Stimulated activated naive CD8-positive, alpha-beta T cell treated with anti-CD3 and anti-CD28 coated beads, Interleukin-15, Interleukin-2, amounts not matched to agents 100 ng/mL and 50 ng/mL, for 24 hours (primary cell): ENCODE measurements at regions not wholly inside any gene's neighbourhood (a gene's known extent, or its start where the extent isn't known, plus 50 kb on each side); places are given as distances from the start of the nearest gene placed in this dataset.

Experiments used
- H3K27ac Mint-ChIP-seq: one replicate; pipeline ENCODE4 v1.8.0; 2021; ENCODE audit warnings: mild to moderate bottlenecking, mixed read lengths
- H3K27me3 Mint-ChIP-seq: one replicate; pipeline ENCODE4 v1.8.0; 2021; ENCODE audit warnings: mixed read lengths
- H3K36me3 Mint-ChIP-seq: one replicate; pipeline ENCODE4 v1.8.0; 2021; ENCODE audit warnings: low read depth, mixed read lengths
- H3K4me1 Mint-ChIP-seq: one replicate; pipeline ENCODE4 v1.8.0; 2021; ENCODE audit warnings: low read depth, mixed read lengths
- H3K4me3 Mint-ChIP-seq: one replicate; pipeline ENCODE4 v1.8.0; 2021; ENCODE audit warnings: mild to moderate bottlenecking, mixed read lengths
- H3K9me3 Mint-ChIP-seq: one replicate; pipeline ENCODE4 v1.8.0; 2021; ENCODE audit warnings: mixed read lengths

DNA sequence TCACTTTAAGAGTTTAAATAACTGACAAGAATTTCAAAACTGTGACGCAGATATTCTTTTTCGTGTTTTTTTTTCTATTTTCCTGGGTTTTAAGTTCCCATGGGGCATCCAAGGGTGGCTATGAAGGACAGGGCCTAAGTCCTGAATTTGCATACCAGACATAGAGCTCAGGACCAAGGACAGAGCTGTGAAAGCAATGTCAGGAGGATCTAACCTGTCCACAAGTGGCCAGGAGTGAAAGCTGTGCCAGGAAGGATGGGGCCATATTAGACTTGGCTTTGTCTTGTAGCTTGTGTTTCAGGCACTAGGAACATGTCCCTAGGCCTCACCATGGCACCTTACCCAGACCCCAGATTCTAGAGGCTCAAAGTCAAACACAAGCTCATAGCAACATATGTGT lies 289.4 kb upstream of the MIR17HG start:
- Mint-ChIP-seq H3K36me3 (no peaks in the 10 kb centered on the region), H3K27me3 (no peaks in the 10 kb centered on the region), H3K27ac (no peak overlapping the region), H3K4me3 (no peak overlapping the region), H3K9me3 (no peaks in the 10 kb centered on the region), H3K4me1 (no peaks in the 10 kb centered on the region)

DNA sequence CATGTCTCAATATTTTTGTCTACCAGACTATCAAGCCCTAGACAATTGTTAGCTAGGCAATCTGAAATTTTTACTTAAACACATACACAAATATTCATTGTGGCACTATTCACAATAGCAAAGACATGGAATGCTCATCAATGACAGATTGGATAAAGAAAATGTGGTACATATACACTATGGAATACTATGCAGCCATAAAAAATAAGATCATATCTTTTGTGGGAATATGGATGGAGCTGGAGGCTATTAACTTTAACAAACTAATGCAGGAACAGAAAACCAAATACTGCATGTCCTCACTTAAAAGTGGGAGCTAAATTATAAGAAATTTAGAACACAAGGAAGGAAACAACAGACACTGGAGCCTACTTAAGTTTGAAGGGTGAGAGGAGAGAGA lies 288.6 kb upstream of the MIR17HG start:
- no peaks in the 10 kb centered on the region for H3K36me3 Mint-ChIP-seq
- H3K9me3 Mint-ChIP-seq, result no peaks in the 10 kb centered on the region
- H3K4me1 Mint-ChIP-seq, result no peaks in the 10 kb centered on the region
- no peak overlapping the region for H3K27ac Mint-ChIP-seq
- H3K4me3 Mint-ChIP-seq, result no peak overlapping the region
- no peaks in the 10 kb centered on the region for H3K27me3 Mint-ChIP-seq

DNA sequence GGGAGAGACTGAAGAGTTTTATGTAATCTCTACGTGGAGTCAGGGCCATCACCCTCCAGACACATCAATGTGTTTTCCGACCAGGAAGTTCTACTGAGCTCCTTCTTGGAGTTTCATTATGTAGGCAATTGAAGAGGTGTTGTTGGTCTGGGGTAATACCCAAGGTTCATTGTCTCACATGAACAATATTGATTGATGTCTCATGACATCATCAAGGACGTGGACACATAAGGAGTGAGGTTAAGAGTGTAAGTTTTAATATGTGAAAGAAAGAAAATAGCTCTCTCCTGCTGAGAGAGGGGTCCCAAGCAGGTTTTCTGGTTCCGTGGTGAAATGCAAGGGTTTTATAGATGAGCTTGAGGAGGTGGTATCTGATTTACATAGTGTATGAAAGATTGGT lies 280.7 kb upstream of the MIR17HG start:
- H3K4me1 Mint-ChIP-seq, result no peaks in the 10 kb centered on the region
- H3K27ac Mint-ChIP-seq, result no peak overlapping the region
- no peak overlapping the region for H3K4me3 Mint-ChIP-seq

DNA sequence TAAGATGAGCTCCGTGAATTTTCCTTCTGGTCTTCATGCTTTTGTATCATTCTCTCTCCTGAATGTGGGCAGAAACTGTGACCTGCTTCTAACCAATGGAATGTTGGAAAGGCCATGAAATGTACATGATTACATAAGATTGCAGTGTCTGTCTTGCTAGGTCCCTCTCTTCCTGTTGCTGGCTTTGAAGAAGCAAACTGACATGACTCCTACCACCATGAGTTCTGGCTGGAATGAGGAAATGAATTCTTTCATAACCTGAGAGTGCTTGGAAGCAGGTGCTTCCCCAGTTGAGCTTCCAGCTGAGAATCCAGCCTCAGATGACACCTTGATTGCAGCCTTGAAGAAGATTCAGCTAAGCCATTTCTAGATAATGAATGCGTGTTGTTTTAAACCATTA lies 275.0 kb upstream of the MIR17HG start:
- Mint-ChIP-seq H3K36me3 (no peaks in the 10 kb centered on the region), H3K4me1 (no peaks in the 10 kb centered on the region), H3K27ac (no peak overlapping the region)

More for the DNA sequence above, 280.7 kb upstream of the MIR17HG start:
- no peaks in the 10 kb centered on the region for H3K36me3 Mint-ChIP-seq
- peaks cover 3% of the 10 kb centered on the region for H3K9me3 Mint-ChIP-seq
- H3K27me3 Mint-ChIP-seq, result no peaks in the 10 kb centered on the region

DNA sequence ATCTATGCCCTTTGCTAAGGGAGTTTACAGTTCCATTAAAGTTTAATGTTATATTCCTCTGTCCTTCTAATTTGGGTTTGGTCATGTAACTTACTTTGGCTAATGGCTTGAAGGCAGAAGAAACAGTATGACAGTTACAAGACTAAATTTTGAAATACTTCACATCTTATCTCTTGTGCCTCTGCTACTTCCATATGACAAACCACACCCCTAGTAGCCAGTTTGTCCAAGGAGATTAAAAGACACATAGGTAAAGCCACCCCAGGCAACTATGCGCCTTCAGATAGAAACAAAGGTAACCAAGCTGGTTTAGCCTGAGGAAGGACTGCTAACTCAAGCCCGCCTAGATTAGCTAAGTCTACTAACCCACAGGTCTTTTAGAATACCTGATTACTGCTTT lies 273.4 kb upstream of the MIR17HG start:
- Mint-ChIP-seq H3K36me3 (no peaks in the 10 kb centered on the region), H3K27ac (no peak overlapping the region), H3K27me3 (no peaks in the 10 kb centered on the region), H3K4me3 (no peak overlapping the region), H3K9me3 (peaks cover 3% of the 10 kb centered on the region), H3K4me1 (no peaks in the 10 kb centered on the region)

More for the DNA sequence above, 275.0 kb upstream of the MIR17HG start:
- no peaks in the 10 kb centered on the region for H3K27me3 Mint-ChIP-seq
- no peak overlapping the region for H3K4me3 Mint-ChIP-seq
- peaks cover 3% of the 10 kb centered on the region for H3K9me3 Mint-ChIP-seq

DNA sequence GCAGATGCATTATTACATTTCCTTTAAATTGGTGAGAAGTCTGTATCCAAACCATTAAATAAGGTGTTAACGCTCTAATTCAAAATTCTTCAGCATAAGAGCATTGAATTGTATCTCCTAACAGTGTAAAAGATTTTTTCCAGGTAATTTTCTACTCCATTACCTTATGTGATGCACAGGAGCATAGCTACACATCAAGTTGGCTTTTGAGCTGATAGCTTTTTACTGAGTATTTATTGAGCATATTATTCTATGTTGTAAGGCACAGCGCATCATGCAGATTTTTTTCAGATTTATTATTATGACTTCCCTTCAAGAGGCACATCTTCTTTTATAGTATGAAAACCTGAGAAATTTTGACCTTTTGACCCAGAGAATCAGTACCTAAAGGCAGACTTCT lies 270.7 kb upstream of the MIR17HG start:
- no peak overlapping the region for H3K27ac Mint-ChIP-seq
- no peaks in the 10 kb centered on the region for H3K27me3 Mint-ChIP-seq
- H3K4me1 Mint-ChIP-seq, result no peaks in the 10 kb centered on the region
- no peaks in the 10 kb centered on the region for H3K9me3 Mint-ChIP-seq
- no peaks in the 10 kb centered on the region for H3K36me3 Mint-ChIP-seq
- no peak overlapping the region for H3K4me3 Mint-ChIP-seq

DNA sequence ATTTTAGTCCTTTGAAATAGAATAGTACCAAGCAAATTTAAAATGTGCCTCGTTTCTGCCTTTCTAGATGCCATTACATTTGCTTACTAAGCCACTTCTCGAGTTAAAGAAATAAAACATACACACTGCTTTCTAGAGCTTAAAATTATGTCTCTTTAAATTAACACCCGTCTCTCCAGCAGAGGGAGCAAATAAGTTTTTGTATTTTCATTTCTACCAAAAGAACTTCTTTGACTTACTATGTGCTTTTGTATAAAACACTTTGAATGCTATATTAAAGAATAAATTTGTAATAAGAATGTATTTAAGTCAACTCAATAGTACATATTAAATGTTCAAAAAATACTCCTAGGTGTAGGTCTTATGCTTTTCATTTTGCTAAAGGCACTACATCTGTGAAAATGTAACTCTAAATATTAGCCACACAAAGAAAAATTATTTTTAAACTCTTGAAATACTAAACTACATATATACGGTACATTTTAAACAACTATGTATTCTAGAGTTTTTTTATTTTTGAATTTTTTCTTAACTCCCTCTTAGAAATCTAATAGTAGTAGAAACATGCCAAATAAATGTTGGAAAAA lies 269.3 kb upstream of the MIR17HG start:
- no peaks in the 10 kb centered on the region for H3K4me1 Mint-ChIP-seq
- no peaks in the 10 kb centered on the region for H3K36me3 Mint-ChIP-seq
- no peaks in the 10 kb centered on the region for H3K27me3 Mint-ChIP-seq
- no peak overlapping the region for H3K4me3 Mint-ChIP-seq
- H3K27ac Mint-ChIP-seq, result no peak overlapping the region
- no peaks in the 10 kb centered on the region for H3K9me3 Mint-ChIP-seq

DNA sequence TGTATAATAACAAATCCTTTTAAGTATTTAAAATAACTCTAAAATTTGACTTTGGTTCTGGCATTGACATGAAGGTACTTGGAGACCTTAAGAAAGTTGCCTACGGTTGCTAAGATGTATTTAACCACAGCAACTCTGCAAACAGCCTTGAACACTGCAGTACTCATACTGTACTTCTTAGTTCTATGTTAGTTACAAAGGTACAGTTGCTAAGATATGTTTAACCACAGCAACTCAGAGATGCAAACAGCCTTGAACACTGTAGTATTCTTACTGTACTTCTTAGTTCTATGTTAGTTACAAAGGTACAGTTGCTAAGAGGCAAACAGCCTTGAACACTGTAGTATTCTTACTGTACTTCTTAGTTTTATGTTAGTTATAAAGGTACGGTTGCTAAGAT lies 268.3 kb upstream of the MIR17HG start:
- Mint-ChIP-seq H3K27ac (no peak overlapping the region), H3K36me3 (no peaks in the 10 kb centered on the region), H3K4me1 (no peaks in the 10 kb centered on the region), H3K9me3 (no peaks in the 10 kb centered on the region), H3K27me3 (no peaks in the 10 kb centered on the region), H3K4me3 (no peak overlapping the region)

DNA sequence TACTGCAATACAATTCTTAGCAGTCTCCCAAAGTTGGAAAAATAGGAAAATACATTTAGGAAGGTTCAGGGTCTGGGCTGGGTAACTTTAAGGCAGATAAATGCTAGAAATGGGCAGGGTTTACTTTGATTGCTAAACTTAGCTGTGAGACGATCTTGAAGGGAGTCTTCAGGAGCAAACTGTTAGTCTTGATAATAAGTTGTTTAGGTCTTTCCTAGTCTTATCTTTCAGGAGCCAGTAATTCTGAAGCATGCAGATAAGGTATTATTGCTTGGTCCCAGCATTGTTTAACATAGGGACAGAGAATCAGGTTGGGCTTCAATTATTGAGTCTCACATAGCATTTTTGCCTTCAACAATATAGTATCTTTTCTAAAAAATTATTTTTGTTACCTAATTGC lies 262.4 kb upstream of the MIR17HG start:
- Mint-ChIP-seq H3K36me3 (no peaks in the 10 kb centered on the region), H3K4me1 (no peaks in the 10 kb centered on the region)

DNA sequence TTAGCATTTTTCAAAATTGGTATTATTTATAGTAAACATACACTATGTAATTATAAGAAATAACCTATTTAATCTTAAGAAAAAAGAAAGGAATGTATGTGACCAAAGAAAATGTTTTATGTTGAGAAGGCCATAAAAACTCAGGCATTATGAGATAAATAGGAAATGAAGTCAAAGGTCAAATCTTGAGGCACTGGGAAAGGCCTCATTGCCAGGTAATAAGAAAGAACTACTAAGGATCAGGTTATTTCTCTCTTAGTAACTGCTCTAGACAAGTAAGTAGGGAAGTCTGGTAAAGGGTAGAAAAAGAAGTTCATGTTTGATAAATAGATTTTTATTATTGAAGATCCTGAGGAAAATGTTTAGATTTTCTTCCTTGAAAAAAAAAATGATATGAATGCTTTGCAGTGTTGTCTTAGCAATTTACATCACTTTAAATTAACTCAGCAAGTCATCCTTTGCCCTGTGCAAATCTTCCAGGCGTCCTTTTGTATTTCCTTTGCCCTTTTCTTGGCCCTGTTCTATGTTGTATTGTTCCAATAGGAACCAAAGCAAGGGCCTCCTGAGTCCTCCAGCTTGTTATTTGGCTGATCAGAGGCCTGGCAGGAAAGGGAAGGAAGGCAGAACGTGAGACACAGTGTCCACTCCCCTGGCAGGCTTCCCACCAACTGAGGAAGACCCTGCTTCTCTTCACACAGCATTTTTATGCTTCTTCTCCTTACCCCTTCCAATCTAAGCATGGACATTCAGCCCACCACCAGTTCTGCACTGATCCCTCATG lies 260.4 kb upstream of the MIR17HG start:
- Mint-ChIP-seq H3K9me3 (no peaks in the 10 kb centered on the region), H3K4me3 (no peak overlapping the region), H3K27me3 (no peaks in the 10 kb centered on the region)

More for the DNA sequence above, 262.4 kb upstream of the MIR17HG start:
- Mint-ChIP-seq H3K27me3 (no peaks in the 10 kb centered on the region), H3K27ac (no peak overlapping the region), H3K9me3 (no peaks in the 10 kb centered on the region), H3K4me3 (no peak overlapping the region)

DNA sequence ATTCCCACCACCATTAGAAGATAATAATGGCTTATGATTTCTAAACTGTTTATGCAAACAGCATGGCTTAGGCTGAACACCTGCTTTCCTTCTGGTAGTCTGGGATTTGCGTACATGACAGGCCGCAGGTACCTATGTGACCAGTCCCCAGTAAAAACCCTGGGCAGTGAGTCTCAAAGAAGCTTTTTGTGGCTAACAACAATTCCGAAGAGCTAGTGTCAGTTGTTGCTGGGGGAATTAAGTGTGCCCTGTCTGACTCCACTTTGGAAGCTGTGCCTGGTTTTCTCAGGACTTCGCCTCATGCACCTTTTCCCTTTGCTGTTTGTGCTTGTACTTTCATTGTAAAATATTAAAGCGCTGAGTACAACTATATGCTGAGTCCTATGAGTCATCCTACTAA lies 250.2 kb upstream of the MIR17HG start:
- Mint-ChIP-seq H3K4me1 (no peaks in the 10 kb centered on the region), H3K4me3 (no peak overlapping the region), H3K9me3 (no peaks in the 10 kb centered on the region), H3K27ac (no peak overlapping the region), H3K27me3 (no peaks in the 10 kb centered on the region), H3K36me3 (no peaks in the 10 kb centered on the region)

More for the DNA sequence above, 260.4 kb upstream of the MIR17HG start:
- no peaks in the 10 kb centered on the region for H3K4me1 Mint-ChIP-seq
- H3K36me3 Mint-ChIP-seq, result no peaks in the 10 kb centered on the region
- H3K27ac Mint-ChIP-seq, result no peak overlapping the region

DNA sequence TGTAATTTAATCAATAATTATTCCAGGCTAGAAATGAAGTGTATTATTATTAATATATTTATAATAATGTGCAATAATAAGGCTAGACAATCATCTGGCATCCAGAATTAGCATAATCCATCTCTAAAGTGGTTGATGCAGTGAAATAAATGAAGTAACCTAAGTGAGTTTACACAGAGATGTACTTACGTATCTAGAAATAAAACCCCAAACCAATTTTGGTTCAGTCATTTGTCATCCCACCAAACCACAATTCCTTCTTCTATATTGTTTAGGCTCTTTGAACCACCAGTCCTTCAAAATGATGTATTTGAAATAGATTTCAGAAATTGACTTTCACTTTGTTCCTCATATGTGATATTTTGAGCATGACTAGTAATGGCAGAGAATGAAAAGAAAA lies 247.6 kb upstream of the MIR17HG start:
- peaks cover 5% of the 10 kb centered on the region for H3K9me3 Mint-ChIP-seq

DNA sequence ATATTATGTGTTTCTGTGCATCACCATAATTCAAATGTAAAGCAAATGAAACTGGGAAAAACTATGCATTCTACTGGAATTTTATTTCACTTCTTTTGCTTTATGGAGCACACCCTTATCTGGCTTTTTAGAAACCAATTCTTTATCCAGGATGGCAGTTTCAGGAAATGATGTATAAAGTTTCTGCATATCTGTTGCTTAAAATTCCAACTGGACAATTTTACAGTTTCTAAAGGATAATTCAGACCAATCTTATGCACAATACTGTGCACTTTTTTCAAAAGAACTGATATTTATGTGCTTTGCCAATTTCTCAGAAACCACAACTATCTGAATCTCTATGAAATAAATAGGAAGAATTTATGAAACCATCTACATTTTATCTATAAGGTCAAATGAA lies 246.5 kb upstream of the MIR17HG start:
- no peaks in the 10 kb centered on the region for H3K27me3 Mint-ChIP-seq
- peaks cover 5% of the 10 kb centered on the region for H3K9me3 Mint-ChIP-seq
- H3K27ac Mint-ChIP-seq, result no peak overlapping the region
- H3K4me3 Mint-ChIP-seq, result no peak overlapping the region
- H3K36me3 Mint-ChIP-seq, result no peaks in the 10 kb centered on the region
- no peaks in the 10 kb centered on the region for H3K4me1 Mint-ChIP-seq

More for the DNA sequence above, 247.6 kb upstream of the MIR17HG start:
- Mint-ChIP-seq H3K27me3 (no peaks in the 10 kb centered on the region), H3K27ac (no peak overlapping the region), H3K4me1 (no peaks in the 10 kb centered on the region), H3K4me3 (no peak overlapping the region), H3K36me3 (no peaks in the 10 kb centered on the region)

DNA sequence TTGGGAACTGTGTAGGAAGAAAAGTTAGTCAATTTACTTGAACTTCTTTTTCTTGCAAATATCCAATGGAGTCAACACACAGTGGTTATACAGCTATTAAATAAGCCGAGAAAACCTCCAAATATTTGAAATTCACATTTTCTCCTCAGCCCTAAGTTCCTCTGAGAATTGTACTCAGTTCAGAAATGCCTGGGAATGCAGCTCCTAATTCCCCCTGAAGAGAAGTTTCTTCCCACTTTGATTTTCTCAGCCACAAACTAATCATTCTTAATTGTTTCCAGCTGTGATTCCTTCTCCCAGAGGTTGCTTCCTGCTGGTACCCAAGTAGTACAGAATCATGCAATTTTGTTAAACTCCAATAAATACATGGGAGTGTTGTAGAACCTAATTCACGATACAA lies 246.1 kb upstream of the MIR17HG start:
- H3K27ac Mint-ChIP-seq, result no peak overlapping the region
- no peaks in the 10 kb centered on the region for H3K4me1 Mint-ChIP-seq
- no peak overlapping the region for H3K4me3 Mint-ChIP-seq
- H3K36me3 Mint-ChIP-seq, result no peaks in the 10 kb centered on the region
- H3K27me3 Mint-ChIP-seq, result no peaks in the 10 kb centered on the region
- peaks cover 5% of the 10 kb centered on the region for H3K9me3 Mint-ChIP-seq

DNA sequence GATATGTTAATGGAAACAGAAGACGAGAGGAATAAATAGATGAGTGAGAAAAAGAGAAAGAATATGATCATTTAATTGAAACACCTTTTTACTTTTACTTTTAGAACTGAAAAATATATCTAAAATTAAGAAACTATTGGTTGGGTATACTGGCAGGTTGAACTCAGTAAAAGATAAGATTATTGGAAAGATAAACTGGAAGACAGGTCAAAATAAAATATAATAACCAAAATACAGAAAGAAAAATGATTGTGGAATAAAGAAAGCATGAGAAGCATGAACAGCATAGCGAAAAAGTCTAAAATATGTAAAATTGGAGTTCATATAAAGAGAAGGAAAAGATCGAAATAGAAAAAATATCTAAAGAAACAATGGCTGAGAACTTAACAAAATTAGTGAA lies 242.2 kb upstream of the MIR17HG start:
- no peak overlapping the region for H3K27ac Mint-ChIP-seq
- no peaks in the 10 kb centered on the region for H3K27me3 Mint-ChIP-seq
- H3K36me3 Mint-ChIP-seq, result no peaks in the 10 kb centered on the region
- H3K4me3 Mint-ChIP-seq, result no peak overlapping the region
- H3K4me1 Mint-ChIP-seq, result no peaks in the 10 kb centered on the region
- peaks cover 5% of the 10 kb centered on the region for H3K9me3 Mint-ChIP-seq

DNA sequence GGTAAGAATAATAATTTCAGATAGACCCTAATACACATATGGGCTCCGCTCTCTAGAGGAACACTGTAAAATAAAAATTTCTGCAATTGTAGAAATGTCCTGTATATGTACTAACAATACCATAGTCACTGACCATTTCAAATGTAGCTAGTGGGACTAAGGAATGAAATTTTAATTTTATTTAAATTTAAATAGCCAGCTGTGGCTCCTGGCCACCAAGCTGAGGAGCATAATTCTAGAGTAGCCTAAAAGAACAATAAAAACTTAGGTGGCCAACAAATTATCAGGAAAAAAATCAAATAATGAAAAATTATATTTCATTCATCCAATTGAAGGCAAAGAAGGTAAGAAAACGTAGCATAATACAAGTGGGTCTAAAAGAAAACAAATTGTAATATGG lies 240.9 kb upstream of the MIR17HG start:
- Mint-ChIP-seq H3K4me3 (no peak overlapping the region), H3K9me3 (peaks cover 5% of the 10 kb centered on the region), H3K4me1 (no peaks in the 10 kb centered on the region), H3K27ac (no peak overlapping the region), H3K27me3 (no peaks in the 10 kb centered on the region), H3K36me3 (no peaks in the 10 kb centered on the region)
